ENCODE measurements at regions not wholly inside any gene's neighbourhood (a gene's known extent, or its start where the extent isn't known, plus 50 kb on each side); places are given as distances from the start of the nearest gene placed in this dataset.

- no peak for DNase-seq (ENCODE audit: low spot score)
- CTCF ChIA-PET = no interaction called here
- no peak overlapping the region for H3K27ac ChIP-seq
- POLR2A ChIA-PET (ENCODE audit: low non-redundant PET) = no interaction called here
- no peak for TF ChIP-seq CTCF (conservative IDR thresholded peaks at IDR 0.05; ENCODE audit: low read depth)
Observed at GRCh38 chr15:35834216-35834830, 288.4 kb upstream of the DPH6 start.

GRCh38 chr15:35834866-35835265, 288.9 kb upstream of the DPH6 start:
- H3K27ac ChIP-seq = no peak overlapping the region
- POLR2A ChIA-PET (ENCODE audit: low non-redundant PET) = no interaction called here
- DNase-seq (ENCODE audit: low spot score) = no peak
- CTCF ChIA-PET = no interaction called here
- no peak for TF ChIP-seq CTCF (conservative IDR thresholded peaks at IDR 0.05; ENCODE audit: low read depth)

- CTCF ChIA-PET = interaction anchor here (0.6 kb wide), 1 partner anchor 24 kb away, joined by 3 read pairs; no protein-coding TSS in a partner anchor
- TF ChIP-seq CTCF (conservative IDR thresholded peaks at IDR 0.05; ENCODE audit: low read depth) = no peak
Observed at GRCh38 chr15:35838424-35839111, 292.6 kb upstream of the DPH6 start.

GRCh38 chr15:35842631-35843030, 296.7 kb upstream of the DPH6 start:
- no peak for TF ChIP-seq CTCF (conservative IDR thresholded peaks at IDR 0.05; ENCODE audit: low read depth)
- ChIA-PET POLR2A (ENCODE audit: low non-redundant PET) (no interaction called here), CTCF (interaction anchor here (0.8 kb wide), 1 partner anchor 1168 kb away, joined by 4 read pairs; no protein-coding TSS in a partner anchor)
- H3K27ac ChIP-seq = no peak overlapping the region
- DNase-seq (ENCODE audit: low spot score) = no peak

More at GRCh38 chr15:35838424-35839111, 292.6 kb upstream of the DPH6 start:
- no peak for DNase-seq (ENCODE audit: low spot score)
- POLR2A ChIA-PET (ENCODE audit: low non-redundant PET) = no interaction called here
- H3K27ac ChIP-seq = no peak overlapping the region

- ChIA-PET CTCF (no interaction called here), POLR2A (ENCODE audit: low non-redundant PET) (no interaction called here)
- no peak for DNase-seq (ENCODE audit: low spot score)
- no peak for TF ChIP-seq CTCF (conservative IDR thresholded peaks at IDR 0.05; ENCODE audit: low read depth)
- no peak overlapping the region for H3K27ac ChIP-seq
Observed at GRCh38 chr15:35843498-35843897, 297.5 kb upstream of the DPH6 start.

- no peak for TF ChIP-seq CTCF (conservative IDR thresholded peaks at IDR 0.05; ENCODE audit: low read depth)
- no peak overlapping the region for H3K27ac ChIP-seq
- DNase-seq (ENCODE audit: low spot score) = no peak
- CTCF ChIA-PET = interaction anchor here (0.7 kb wide), 1 partner anchor 142 kb away, joined by 4 read pairs; no protein-coding TSS in a partner anchor
- POLR2A ChIA-PET (ENCODE audit: low non-redundant PET) = no interaction called here
Observed at GRCh38 chr15:35850284-35850683, 304.3 kb upstream of the DPH6 start.
